Liver (tissue), 7 donors: ENCODE measurements at regions not wholly inside any gene's neighbourhood (a gene's known extent, or its start where the extent isn't known, plus 50 kb on each side); places are given as distances from the start of the nearest gene placed in this dataset.

ENCODE experiments used
- DNase-seq: peaks from one replicate; pipeline ENCODE4 v3.0.0-alpha.2; 2017; ENCODE audit warnings: low spot score
- H3K27ac ChIP-seq, 2 donors: one replicate each; pipeline ENCODE4 v1.7.0; 2013; ENCODE audit warnings: inconsistent platforms in 2 of 2, low read length in 2 of 2, control low read depth in 1 of 2, low read depth in 1 of 2, mild to moderate bottlenecking in 1 of 2
- H3K27me3 ChIP-seq, 4 donors: one replicate each; pipeline versions ENCODE4 v1.6.1 to v1.7.0; 2013; ENCODE audit warnings: low read length in 3 of 4, inconsistent platforms in 1 of 4, mild to moderate bottlenecking in 1 of 4, moderate library complexity in 1 of 4; ENCODE audit not compliant: control insufficient read depth in 4 of 4, insufficient read depth in 4 of 4
- H3K36me3 ChIP-seq, 4 donors: one replicate each; pipeline versions ENCODE4 v1.6.1 to v1.7.0; 2013; ENCODE audit warnings: low read length in 3 of 4, mild to moderate bottlenecking in 3 of 4, low read depth in 1 of 4, moderate library complexity in 1 of 4; ENCODE audit not compliant: control insufficient read depth in 4 of 4, insufficient read depth in 3 of 4
- H3K4me1 ChIP-seq, 4 donors: one replicate each; pipeline versions ENCODE4 v1.6.1 to v1.7.0; 2013; ENCODE audit warnings: low read length in 3 of 4, mild to moderate bottlenecking in 3 of 4, moderate library complexity in 1 of 4; ENCODE audit not compliant: control insufficient read depth in 4 of 4, insufficient read depth in 4 of 4
- H3K4me3 ChIP-seq, 3 donors: one replicate each; pipeline versions ENCODE4 v1.6.1 to v1.7.0; 2013; ENCODE audit warnings: low read length in 3 of 3, control low read depth in 1 of 3, low read depth in 1 of 3, mild to moderate bottlenecking in 1 of 3
- H3K9ac ChIP-seq, 2 donors: one replicate each; pipeline ENCODE4 v1.7.0; 2013; ENCODE audit warnings: low read length in 2 of 2, mild to moderate bottlenecking in 2 of 2, moderate library complexity in 2 of 2, control low read depth in 1 of 2, low read depth in 1 of 2
- H3K9me3 ChIP-seq, 4 donors: one replicate each; pipeline versions ENCODE4 v1.6.1 to v1.7.0; 2013; ENCODE audit warnings: low read length in 3 of 4; ENCODE audit not compliant: control insufficient read depth in 4 of 4
- ATF3 ChIP-seq: IDR thresholded peaks from 2 replicates; pipeline ENCODE4 v1.6.1; 2016; ENCODE audit warnings: antibody characterized with exemption
- EGR1 ChIP-seq, 2 donors: IDR thresholded peaks; 2 replicates each; pipeline ENCODE4 v1.6.1; 2016 to 2018; ENCODE audit warnings: antibody characterized with exemption in 2 of 2, low read depth in 2 of 2
- FOXA1 ChIP-seq: IDR thresholded peaks from 2 replicates; pipeline ENCODE4 v1.6.1; 2016; ENCODE audit warnings: antibody characterized with exemption
- FOXA2 ChIP-seq: IDR thresholded peaks from 2 replicates; pipeline ENCODE4 v1.6.1; 2016; ENCODE audit warnings: antibody characterized with exemption
- GABPA ChIP-seq, 2 donors: IDR thresholded peaks in 1 of 2; conservative IDR thresholded peaks in 1 of 2; 2 replicates each; pipeline ENCODE4 v1.6.1; 2016; ENCODE audit warnings: antibody characterized with exemption in 2 of 2, mild to moderate bottlenecking in 1 of 2, moderate library complexity in 1 of 2
- HNF4A ChIP-seq, 2 donors: conservative IDR thresholded peaks; 2 replicates each; pipeline ENCODE4 v1.6.1; 2016; ENCODE audit warnings: antibody characterized with exemption in 2 of 2, mild to moderate bottlenecking in 2 of 2
- HNF4G ChIP-seq: IDR thresholded peaks from 2 replicates; pipeline ENCODE4 v1.6.1; 2016; ENCODE audit warnings: antibody characterized with exemption
- JUND ChIP-seq, 2 donors: IDR thresholded peaks; 2 replicates each; pipeline ENCODE4 v1.6.1; 2016; ENCODE audit warnings: antibody characterized with exemption in 2 of 2
- NR2F2 ChIP-seq: IDR thresholded peaks from 2 replicates; pipeline ENCODE4 v1.6.1; 2016; ENCODE audit warnings: antibody characterized with exemption
- RAD21 ChIP-seq, 2 donors: IDR thresholded peaks; 2 replicates each; pipeline ENCODE4 v1.6.1; 2016; ENCODE audit warnings: antibody characterized with exemption in 2 of 2, mild to moderate bottlenecking in 2 of 2
- RXRA ChIP-seq, 2 donors: IDR thresholded peaks; 2 replicates each; pipeline ENCODE4 v1.6.1; 2017 to 2018; ENCODE audit warnings: antibody characterized with exemption in 2 of 2, mild to moderate bottlenecking in 1 of 2
- SP1 ChIP-seq: IDR thresholded peaks from 2 replicates; pipeline ENCODE4 v1.6.1; 2018; ENCODE audit warnings: antibody characterized with exemption, mild to moderate bottlenecking
- TAF1 ChIP-seq: conservative IDR thresholded peaks from 2 replicates; pipeline ENCODE4 v1.6.1; 2016; ENCODE audit warnings: antibody characterized with exemption, mild to moderate bottlenecking
- YY1 ChIP-seq: IDR thresholded peaks from 2 replicates; pipeline ENCODE4 v1.6.1; 2016; ENCODE audit warnings: antibody characterized with exemption, mild to moderate bottlenecking
- ZBTB33 ChIP-seq: IDR thresholded peaks from 2 replicates; pipeline ENCODE4 v1.6.1; 2016; ENCODE audit warnings: antibody characterized with exemption
- TF ChIP-seq, protein P1 (sequence below): IDR thresholded peaks from 2 replicates; pipeline ENCODE4 v1.6.1; 2016; ENCODE audit warnings: antibody characterized with exemption, mild to moderate bottlenecking
- TF ChIP-seq, protein P2 (sequence below): IDR thresholded peaks from 2 replicates; pipeline ENCODE4 v1.6.1; 2016; ENCODE audit warnings: antibody characterized with exemption
- TF ChIP-seq, protein P3 (sequence below): fragments of 150-350 bp; IDR thresholded peaks from 2 replicates; pipeline ENCODE4 v1.5.1; 2017; ENCODE audit warnings: improper control_type of control experiment, low read depth, low read length; ENCODE audit not compliant: missing input control
- donor health status: healthy.
- donor health status: healthy.
- donor health status: healthy.
- donor health status: healthy.

DNA sequence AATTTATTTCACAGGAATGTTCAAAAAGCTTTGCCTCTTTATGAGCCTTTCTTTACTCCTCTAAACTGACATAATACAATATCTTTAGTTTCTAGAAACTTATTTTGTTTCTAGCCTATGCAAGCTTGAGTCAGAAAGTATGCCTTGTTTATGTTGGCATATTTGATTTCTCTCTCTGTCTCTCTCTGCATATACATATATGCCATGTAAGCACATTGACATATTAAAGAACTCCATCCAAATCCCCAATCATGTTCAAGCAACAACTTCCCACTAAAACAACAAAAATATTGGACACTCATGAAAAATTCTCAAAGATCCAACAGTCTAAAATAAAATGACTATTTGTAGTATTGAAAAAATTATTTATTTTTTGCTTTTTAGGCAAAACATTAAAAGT lies 1651.2 kb upstream of the ACVR2A start:
- no peak overlapping the region for H3K4me3 ChIP-seq
- no peak overlapping the region for H3K9ac ChIP-seq
- no peak for DNase-seq
- TF ChIP-seq YY1 = no peak
- H3K27ac ChIP-seq = no peak overlapping the region
- H3K4me1 ChIP-seq = no peaks in the 10 kb centered on the region
- no peaks in the 10 kb centered on the region for H3K9me3 ChIP-seq
- H3K27me3 ChIP-seq = no peaks in the 10 kb centered on the region
- H3K36me3 ChIP-seq = no peaks in the 10 kb centered on the region

DNA sequence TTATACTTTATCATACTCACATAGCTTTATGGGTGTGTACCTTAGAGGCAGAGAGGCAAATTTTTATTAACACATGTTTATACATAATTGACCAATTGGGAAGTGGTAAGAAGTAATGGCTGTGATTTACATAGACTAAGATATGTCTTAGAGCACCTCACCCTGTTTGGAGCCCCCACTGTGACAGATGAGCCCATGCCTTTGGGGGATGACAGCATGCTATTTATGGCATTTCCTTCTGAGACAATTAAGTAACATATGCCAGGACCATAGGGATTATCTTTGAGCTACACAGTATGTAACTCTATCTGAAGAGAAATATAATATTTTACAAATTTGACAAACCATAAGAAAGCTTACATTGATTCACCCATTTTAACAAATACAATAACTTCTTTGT lies 1655.3 kb upstream of the ACVR2A start:
- no peak for TF ChIP-seq RAD21 (IDR thresholded peaks at IDR 0.05)
- TF ChIP-seq, protein P1, sequence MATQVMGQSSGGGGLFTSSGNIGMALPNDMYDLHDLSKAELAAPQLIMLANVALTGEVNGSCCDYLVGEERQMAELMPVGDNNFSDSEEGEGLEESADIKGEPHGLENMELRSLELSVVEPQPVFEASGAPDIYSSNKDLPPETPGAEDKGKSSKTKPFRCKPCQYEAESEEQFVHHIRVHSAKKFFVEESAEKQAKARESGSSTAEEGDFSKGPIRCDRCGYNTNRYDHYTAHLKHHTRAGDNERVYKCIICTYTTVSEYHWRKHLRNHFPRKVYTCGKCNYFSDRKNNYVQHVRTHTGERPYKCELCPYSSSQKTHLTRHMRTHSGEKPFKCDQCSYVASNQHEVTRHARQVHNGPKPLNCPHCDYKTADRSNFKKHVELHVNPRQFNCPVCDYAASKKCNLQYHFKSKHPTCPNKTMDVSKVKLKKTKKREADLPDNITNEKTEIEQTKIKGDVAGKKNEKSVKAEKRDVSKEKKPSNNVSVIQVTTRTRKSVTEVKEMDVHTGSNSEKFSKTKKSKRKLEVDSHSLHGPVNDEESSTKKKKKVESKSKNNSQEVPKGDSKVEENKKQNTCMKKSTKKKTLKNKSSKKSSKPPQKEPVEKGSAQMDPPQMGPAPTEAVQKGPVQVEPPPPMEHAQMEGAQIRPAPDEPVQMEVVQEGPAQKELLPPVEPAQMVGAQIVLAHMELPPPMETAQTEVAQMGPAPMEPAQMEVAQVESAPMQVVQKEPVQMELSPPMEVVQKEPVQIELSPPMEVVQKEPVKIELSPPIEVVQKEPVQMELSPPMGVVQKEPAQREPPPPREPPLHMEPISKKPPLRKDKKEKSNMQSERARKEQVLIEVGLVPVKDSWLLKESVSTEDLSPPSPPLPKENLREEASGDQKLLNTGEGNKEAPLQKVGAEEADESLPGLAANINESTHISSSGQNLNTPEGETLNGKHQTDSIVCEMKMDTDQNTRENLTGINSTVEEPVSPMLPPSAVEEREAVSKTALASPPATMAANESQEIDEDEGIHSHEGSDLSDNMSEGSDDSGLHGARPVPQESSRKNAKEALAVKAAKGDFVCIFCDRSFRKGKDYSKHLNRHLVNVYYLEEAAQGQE = no peak
- TF ChIP-seq HNF4G = no peak
- no peak for TF ChIP-seq TAF1
- no peak for TF ChIP-seq HNF4A (conservative IDR thresholded peaks at IDR 0.05)
- TF ChIP-seq FOXA1 = no peak
- TF ChIP-seq NR2F2 = no peak
- TF ChIP-seq RXRA (IDR thresholded peaks at IDR 0.05) = no peak
- TF ChIP-seq ATF3 = no peak
- no peak for TF ChIP-seq SP1
- TF ChIP-seq, protein P2, sequence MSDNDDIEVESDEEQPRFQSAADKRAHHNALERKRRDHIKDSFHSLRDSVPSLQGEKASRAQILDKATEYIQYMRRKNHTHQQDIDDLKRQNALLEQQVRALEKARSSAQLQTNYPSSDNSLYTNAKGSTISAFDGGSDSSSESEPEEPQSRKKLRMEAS = no peak
- TF ChIP-seq ZBTB33 = no peak
- no peak for TF ChIP-seq EGR1 (IDR thresholded peaks at IDR 0.05; ENCODE audit: low read depth in 2 of 2)
- no peak for TF ChIP-seq YY1
- TF ChIP-seq, protein P3, sequence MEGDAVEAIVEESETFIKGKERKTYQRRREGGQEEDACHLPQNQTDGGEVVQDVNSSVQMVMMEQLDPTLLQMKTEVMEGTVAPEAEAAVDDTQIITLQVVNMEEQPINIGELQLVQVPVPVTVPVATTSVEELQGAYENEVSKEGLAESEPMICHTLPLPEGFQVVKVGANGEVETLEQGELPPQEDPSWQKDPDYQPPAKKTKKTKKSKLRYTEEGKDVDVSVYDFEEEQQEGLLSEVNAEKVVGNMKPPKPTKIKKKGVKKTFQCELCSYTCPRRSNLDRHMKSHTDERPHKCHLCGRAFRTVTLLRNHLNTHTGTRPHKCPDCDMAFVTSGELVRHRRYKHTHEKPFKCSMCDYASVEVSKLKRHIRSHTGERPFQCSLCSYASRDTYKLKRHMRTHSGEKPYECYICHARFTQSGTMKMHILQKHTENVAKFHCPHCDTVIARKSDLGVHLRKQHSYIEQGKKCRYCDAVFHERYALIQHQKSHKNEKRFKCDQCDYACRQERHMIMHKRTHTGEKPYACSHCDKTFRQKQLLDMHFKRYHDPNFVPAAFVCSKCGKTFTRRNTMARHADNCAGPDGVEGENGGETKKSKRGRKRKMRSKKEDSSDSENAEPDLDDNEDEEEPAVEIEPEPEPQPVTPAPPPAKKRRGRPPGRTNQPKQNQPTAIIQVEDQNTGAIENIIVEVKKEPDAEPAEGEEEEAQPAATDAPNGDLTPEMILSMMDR = no peak
- no peak for TF ChIP-seq FOXA2
- TF ChIP-seq JUND (IDR thresholded peaks at IDR 0.05) = no peak
- no peak for TF ChIP-seq GABPA (IDR thresholded peaks at IDR 0.05 in 1 of 2, conservative IDR thresholded peaks at IDR 0.05 in 1 of 2)
- H3K36me3 ChIP-seq = no peaks in the 10 kb centered on the region
- no peak for DNase-seq
- no peaks in the 10 kb centered on the region for H3K9me3 ChIP-seq
- no peak overlapping the region for H3K9ac ChIP-seq
- H3K4me1 ChIP-seq = no peaks in the 10 kb centered on the region
- H3K4me3 ChIP-seq = no peak overlapping the region
- no peaks in the 10 kb centered on the region for H3K27me3 ChIP-seq
- H3K27ac ChIP-seq = no peak overlapping the region
